Glomerular visceral epithelial cell (primary cell): ENCODE measurements at regions not wholly inside any gene's neighbourhood (a gene's known extent, or its start where the extent isn't known, plus 50 kb on each side); places are given as distances from the start of the nearest gene placed in this dataset.
"Not testable (repeated sequence)": the region's sequence is repeated elsewhere in the genome, so short reads cannot be mapped to it uniquely, and the experiment has no call there.

Source experiments
- DNase-seq: peaks from one replicate; pipeline ENCODE4 v3.0.0-alpha.2; 2016; ENCODE audit errors: extremely low spot score

DNA sequence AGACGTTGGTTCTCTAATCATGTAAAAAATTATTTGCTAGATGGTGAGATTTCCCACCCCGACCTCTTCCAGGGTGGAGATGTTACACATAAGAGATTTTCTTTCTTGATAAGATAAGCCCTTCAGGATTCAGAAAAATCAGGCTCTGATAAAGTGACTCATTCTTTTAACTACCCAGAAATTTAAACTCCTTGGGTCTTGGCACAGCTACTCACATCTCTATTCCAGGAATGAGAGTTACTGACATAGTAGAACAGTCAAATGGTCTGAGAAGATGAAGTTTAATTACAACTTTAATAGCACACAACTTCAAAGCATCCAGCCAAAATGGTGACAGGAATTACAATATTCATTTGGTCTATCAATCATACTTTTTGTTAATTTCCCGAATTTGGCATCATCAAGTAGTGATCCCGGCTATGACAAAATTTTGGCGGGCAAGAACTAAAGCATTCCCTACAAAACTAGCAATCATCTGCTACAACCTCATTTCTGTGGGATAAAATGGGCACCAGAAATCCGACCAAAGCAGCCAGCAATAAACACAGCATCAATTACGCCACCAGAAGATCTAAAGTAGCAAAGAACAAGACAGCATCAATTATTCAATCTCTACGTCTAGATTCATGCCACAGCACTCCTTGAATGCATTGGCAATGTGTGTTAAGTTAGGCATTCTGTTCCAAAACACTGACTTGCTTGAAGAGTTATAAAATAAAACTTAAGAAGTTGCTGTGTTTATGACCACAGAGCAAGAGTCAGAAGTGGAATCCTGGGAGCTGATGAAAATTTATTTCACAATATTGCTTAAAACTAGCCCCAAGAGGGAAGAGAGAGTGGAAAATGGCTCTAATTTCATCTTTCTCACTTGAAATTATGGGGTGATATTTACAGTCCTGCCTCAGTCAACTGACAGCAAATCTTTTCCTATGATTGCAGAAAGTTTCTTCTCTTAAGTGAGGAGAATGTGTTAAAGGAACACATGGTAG, 565.7 kb upstream of the ANKRD30A start:
- DNase-seq: no peak

DNA sequence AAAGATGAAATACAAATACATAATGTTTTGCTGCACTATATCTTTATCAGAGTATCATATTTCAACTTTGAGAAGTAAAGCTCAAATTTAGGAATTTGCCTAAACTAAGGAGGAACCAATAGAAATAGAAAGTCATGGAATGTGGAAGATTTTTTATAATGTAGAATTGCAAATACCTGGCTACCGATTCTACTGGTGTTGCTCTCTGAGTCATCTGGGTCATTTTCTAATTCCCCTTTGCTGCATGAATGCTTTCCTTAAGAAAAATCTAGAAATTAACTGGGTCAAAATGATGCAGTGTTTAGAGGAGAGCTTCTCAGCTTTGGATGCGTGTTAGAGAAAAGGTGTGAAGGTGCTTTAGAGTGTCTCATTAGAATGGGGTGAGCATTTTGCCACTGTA, 568.9 kb upstream of the ANKRD30A start:
- DNase-seq: no peak

DNA sequence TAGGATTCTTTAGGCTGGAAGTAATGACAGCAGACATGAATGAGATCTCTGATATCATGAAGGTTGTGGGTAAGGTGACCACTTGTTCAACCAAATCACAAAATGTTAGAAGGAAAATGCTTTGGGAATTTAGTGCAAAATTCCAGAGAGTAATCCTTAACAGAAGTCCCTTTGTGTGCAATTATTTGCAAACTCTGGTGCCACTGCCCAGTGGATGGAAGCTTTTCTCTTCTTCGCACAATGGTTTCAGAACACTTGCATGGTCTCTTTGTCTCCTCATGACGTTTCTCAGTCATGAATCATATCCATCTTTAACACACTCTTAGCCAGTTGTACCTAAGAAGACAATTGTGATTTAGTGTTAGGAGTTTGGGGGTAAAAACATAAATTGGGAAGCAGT, 570.4 kb upstream of the ANKRD30A start:
- no peak for DNase-seq

DNA sequence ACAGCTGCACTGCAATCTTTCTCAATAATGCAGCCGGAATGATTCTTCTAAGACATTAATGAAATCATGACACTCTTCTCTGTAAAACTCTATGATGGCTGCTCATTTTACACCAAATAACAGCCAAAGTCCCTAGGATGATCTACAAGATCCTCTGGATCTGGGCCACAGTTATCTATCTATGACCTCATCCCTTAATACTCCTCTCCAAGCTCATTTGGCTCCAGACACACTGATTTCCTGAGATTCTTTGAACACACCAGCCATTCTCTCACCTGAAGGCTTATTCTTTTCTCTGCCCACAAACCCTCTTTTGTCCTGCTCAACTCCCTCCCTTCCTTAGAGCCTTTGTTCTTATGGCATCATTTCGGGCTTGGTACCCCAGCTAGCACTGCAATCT, 577.4 kb upstream of the ANKRD30A start:
- no peak for DNase-seq

DNA sequence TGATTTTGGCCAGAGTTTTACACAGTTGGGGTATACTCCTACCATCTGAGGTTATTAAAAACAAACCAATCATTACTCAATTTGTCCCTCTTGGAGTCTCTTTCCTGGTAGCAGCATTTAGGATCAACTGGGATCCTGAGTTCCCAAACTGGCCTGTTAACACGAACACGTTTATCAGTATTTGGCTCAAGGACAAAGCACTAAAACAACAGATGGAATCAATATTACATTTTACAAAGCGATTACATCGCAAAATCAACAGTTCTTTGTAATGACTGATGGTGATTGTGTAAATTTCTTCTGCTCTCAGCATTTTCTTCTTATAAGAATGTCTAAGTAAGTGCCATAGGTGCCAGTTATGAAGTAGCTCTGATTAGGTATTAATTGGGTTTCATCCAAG, 582.9 kb upstream of the ANKRD30A start:
- no peak for DNase-seq

DNA sequence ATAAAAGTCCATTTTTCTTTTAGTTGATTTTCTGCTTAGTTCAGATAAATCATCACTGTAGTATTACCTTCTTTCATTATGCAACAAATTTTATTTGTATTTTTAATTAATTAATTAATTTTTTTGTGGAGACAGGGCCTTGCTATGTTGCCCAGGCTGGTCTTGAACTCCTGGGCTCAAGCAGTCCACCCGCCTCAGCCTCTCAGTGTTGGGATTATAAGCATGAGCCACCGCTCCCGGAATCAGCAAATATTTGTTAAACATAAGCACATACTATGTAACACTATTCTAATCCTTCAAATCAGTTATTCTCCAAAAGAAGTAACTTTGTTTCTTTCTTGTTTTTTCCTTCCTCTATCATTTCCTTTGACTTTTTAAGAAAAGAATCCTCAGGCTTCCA, 584.8 kb upstream of the ANKRD30A start:
- no peak for DNase-seq

DNA sequence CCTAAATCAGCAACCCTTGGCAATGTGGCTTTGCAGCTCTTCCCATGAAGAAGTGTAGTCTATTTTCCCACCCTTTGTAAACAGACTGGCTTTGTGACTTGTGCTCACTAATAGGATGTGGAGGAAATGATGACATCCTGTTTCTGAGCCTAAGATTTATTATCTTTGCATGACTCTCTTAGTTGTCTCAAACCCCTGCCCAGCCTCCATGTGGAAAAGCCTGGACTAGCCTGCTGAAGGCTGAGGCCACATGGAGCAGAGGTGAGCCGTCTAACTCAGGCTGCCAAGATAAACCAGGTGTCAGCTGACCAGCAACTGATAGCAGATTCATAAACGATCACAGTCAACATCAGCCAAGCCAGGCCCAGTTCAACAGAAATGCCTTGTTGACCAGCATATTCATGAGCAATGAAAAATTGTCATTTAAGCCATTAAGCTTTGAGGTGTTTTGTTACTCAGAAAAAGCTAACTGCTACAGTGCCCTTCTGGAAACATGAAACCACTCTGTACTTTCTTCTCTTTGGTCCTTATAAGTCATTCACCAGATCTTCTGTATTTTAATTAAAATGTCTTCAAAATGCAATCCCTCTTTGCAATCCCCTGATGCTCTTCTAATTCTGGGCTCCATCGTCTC, 586.3 kb upstream of the ANKRD30A start:
- DNase-seq: peak; percentile 23

DNA sequence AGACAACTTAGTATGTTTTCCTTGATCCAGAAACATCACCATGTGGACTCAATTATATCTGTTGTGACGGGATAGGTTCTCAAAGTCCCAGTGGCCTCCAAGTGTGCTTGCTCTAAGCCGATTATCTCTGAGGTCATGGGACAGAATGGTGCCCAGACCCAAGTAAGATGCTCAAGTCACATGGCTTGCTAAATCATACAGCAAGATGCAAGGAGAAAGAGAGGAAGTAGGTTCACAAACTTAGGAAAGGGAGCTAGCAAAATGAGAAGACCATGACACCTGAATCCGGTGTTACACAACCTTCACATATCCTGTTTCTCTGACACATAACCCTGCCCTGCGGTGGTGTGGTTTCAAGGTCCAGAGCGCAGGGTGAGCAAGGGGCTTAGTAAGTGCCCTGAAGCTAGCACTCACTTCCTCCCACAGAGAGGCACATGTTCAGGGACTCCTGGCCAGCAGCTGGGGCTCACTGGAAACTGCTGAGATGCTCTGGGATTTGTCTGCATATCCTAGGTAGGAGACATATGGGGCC, 590.9 kb upstream of the ANKRD30A start:
- peak; percentile 86 for DNase-seq

DNA sequence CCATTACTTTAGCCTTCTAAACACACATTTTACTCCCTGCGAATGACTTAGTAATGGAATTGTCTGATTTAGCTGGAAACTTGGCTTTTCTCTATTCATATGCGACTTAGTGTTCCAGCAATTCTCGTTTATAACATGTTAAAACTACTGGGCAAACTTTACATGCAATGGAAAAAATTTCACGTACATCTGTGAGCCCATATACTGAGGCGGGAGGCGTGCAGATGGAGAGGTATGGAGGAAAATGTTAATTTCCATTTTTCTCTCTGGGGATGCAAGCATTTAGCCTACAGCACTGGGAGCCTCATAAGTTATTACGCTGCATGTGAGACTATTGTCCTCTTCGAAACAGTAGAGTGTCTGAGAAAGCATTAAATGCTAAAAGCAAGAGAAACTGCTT, 591.5 kb upstream of the ANKRD30A start:
- no peak for DNase-seq

DNA sequence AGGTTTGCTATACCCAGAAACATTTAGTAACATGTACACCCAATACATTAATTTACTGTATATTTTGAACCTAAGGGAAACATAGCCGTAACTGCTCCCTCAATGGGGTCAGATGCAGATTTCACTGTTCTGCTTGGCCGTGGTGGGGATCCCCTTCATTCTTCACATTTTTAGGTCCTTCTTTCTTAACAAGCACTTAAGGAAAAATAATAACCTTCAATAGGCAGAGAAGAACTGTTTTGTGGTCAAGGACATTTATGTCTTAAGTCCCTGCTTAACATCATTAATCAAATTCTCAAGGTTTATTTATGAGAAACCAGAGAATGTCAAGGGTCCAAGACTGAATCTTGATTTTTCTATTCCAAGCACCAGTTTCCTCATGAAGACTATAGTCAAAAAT, 592.1 kb upstream of the ANKRD30A start:
- no peak for DNase-seq

DNA sequence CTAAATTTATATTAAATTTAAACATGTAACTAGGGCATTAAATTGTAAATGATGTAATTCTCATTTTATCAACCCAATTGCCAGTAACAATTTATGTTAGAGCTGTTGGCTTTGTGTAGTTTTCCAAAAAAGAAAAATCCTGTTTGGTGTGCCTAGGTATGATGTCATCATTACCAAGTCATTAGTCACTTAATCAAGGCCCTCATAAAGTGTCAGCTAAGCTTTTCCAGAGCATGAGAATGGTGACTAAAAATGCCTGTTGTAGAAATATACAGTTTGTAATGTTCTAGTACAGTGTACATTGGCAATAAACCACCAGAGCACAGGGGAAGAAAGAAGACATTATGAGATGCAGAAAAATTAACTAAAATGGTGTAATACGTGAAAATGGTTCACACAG, 593.8 kb upstream of the ANKRD30A start:
- no peak for DNase-seq

DNA sequence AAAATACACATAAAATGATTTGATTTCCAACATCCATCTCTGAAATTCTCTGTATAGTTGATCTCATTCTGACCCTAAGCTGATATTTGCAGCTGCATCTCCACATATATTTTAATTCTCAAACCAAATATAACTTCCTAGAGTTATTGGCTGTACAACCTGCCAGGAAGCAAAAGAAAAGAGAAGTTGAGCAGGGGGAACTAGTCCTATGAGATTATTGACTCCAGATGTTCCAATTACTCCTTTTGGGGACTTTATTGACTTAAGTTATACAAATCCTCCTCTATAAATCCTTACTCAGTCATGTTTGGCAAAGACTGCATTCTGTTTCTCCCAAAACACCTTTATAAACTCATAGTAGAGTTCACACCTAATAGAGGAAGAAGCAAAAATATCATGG, 599.4 kb upstream of the ANKRD30A start:
- no peak for DNase-seq

DNA sequence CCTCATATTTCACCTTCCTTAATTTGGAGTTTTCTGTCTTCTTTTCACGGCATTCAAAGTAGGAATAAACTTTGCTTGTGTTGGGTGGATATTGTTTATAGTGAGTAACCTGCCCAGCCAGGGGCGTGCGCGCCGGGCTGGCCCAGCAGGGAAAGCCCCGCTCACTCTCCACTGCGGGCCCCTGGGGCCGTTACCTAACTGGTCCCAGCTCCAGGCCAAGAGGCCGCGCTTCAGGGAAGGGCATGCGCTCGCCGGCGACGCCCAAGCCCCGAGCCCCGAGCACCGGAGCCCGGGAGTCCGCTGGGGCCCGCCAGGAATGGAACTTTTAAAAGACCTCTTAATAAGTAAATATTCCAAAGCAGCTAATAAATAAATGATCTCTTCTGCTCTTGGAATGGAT, 601.3 kb upstream of the ANKRD30A start:
- DNase-seq: not testable (repeated sequence)

DNA sequence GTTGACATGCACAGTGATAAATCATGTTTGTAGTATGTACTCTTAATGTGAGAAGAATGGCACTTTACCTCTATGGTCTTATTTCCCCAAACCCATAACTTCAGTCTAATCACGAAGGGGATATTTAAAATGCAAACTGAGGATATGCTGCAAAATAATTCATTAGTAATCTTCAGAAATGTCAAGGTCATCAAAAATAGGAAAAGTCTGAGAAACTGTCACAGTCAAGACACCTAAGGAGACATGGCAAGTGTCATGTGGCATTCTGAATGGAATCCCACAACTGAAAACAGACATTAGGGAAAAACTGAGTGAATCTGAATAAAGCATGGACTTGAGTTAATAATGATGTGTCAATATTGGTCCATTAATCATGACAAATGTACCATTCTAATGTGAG, 605.5 kb upstream of the ANKRD30A start:
- no peak for DNase-seq

DNA sequence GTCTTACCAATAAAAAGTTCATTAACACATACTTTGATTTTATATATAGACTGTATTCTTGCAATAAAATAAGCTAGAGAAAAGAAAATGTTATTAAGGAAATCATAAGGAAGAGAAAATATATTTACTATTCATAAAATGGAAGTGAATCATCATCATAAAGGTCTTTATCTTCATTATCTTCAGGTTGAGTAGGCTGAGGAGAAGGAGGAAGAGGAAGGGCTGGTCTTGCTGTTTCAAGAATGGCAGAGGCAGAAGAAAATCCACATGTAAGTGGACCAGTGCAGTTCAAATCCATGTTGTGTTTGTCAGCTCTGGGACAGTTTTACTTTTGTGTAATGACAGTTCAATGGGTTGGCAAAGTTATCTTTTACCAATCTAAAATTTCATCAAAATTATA, 609.1 kb upstream of the ANKRD30A start:
- DNase-seq: no peak

DNA sequence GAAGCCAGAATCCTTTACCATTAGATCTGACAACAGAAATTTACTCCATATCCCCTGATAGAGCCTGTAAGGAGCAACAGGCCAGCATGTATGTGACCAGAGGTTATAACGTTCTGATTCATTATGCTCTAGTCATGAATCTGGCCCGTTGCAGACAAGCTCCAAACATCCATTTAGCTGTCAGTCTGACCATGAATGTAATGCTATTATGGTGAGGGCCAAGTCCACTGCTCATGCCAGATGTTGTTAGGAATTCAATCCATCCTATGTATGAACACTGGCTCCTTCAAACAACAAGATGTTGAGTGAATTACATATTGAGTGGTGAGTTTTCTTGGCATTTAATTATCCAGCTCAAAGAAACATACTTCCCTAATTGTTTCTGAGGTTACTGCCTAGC, 610.1 kb upstream of the ANKRD30A start:
- DNase-seq: no peak

DNA sequence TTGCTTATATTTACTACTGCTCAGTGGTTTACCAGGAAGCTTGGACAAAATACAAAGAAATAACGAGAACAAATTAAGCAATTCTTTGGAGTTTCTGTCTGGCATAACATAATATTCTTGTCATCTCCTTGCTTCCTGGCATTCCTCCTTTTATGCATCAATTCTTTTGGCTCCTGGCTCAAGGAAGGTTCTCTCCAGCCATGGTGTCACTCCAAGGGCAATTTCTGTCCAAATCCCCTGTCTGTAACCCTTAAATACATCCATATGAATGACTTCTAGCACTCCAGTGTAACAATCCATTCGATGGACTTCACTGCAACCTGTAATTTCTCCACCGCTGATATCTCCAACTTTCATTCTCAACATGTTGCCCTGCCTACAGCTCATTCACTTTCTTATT, 617.7 kb upstream of the ANKRD30A start:
- DNase-seq: no peak

DNA sequence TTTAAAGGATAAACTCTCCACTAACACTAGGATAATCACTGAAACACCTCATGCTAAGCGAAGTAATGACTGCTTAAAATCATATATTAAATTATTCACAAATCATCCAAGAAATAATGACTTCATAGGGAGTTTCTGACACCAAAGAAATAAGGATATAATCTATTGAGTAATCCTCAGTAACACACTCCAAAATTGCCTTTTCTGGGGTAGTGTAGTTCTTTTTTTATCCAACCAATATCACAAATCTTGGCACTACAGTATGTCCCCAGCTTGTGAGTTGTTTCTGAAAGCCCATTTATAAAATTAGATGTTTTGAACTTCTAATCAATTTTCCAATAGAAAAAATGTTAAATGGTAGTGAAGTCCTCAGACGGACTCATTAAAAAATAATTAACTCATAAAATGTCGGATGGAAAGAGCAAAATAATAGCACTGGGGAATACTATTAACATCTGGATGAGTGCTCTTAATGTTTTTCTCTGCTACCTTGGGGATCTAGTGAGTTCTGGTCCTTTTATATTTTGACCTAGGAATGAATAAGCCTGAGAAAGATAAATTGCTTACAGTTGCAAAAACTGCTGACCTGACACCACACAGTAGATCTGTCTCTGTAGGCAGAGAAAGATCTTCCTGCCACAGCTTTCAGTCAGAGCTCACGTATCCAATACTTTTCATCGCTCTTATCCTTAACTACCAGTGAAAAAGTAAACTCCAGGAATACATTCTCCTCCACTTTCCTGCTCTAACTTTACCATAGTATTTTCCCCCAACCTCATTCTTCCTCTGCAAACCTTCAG, 618.5 kb upstream of the ANKRD30A start:
- DNase-seq: no peak

DNA sequence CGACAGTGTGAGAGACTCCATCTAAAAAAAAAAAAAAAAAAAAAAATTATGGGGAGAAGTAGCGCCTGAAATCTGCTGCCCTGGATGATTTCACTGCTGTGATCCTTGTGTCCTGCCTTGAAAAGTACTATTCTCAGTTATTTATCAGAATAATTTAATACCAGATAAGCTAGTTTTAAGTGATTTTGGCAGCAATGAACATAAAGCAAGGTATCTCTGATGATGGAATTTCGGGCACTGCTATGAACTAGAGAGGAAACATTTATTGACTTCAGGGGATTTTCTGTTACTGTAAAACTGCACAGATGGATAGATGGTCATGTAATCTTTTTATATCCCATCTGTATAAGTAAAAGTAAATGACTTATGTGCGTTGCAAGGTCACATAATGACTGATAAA, 619.1 kb upstream of the ANKRD30A start:
- DNase-seq: no peak

DNA sequence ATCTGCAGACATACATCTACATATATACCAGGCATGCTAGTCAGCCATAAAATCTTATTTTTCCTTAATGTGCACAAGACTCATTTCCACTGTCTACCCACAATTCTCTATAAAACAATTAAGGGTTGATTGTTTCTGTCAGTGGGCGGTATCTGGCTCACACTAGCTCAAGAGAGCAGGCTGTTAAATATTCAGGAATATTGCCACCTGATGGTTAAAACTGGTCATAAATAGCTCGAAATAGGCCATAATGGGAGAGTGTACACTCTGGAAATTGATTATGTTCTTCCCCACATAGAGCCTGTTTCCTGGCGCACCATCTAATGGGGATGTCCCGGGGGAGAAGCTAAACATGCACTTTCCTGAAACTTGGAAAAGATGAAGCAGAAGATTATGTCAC, 620.6 kb upstream of the ANKRD30A start:
- DNase-seq: no peak

DNA sequence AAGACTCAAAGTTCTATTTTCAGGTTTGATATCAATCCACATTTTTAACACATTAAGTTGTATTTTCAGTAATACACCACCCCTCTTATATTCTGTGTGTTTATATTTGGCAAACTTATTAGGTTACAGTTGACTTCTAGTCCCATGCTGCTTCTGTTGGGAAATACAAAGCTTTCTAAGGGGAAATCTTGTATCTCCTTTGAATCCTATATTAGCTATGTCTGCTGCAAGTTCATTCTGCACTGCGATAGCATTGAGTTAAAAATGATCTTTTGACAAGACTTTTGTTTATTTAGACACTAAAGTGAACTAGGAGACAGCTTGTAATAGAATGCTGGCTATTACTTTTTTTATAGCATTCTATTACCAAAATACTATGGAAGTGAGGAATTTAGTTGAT, 625.1 kb upstream of the ANKRD30A start:
- DNase-seq: no peak

DNA sequence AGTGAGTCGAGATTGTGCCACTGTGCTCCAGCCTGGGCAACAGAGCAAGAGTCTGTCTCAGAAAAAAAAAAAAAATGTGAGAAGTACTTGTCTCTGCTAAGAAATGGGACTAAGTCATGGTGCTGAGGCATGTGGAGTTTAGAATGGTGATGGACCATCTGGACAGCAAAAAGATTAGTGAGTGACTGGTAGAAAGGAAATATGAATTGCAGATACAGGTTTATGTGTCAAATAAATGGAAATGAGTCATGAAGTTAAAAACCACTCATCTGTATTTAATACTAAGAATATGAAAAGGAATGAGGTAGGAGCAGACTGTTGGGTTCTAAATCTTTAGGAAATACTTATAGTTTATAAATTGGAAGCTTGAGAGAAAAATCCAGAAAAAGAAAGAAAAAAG, 625.7 kb upstream of the ANKRD30A start:
- no peak for DNase-seq
